ENCODE measurements at regions not wholly inside any gene's neighbourhood (a gene's known extent, or its start where the extent isn't known, plus 50 kb on each side); places are given as distances from the start of the nearest gene placed in this dataset.

GRCh38 chr3:72048873-72049272 lies 263.9 kb upstream of the PROK2 start:
- Mint-ChIP-seq H3K9me3 (ENCODE audit: unreplicated experiment) (no peaks in the 10 kb centered on the region), H3K4me3 (ENCODE audit: unreplicated experiment) (no peak overlapping the region), H3K27ac (ENCODE audit: unreplicated experiment) (no peak overlapping the region), H3K36me3 (ENCODE audit: low read depth, unreplicated experiment) (peaks cover 1% of the 10 kb centered on the region), H3K4me1 (ENCODE audit: low read depth, unreplicated experiment) (peaks cover 5% of the 10 kb centered on the region), H3K27me3 (ENCODE audit: low read depth, unreplicated experiment) (peaks cover 20% of the 10 kb centered on the region)
- no peaks in the 10 kb centered on the region for H3K4me1 ChIP-seq (ENCODE audit: insufficient read depth, low read length)
- no peaks in the 10 kb centered on the region for H4K20me1 ChIP-seq (ENCODE audit: insufficient read depth, low read length)
- TF ChIP-seq EZH2 (IDR thresholded peaks at IDR 0.05; ENCODE audit: insufficient read depth, low read length): no peak
- TF ChIP-seq CTCF (IDR thresholded peaks at IDR 0.05; ENCODE audit: insufficient read depth, low read depth, low read length): no peak
- H2AFZ ChIP-seq (ENCODE audit: low read depth, low read length): no peak overlapping the region
- FAIRE-seq: no peak
- DNase-seq (ENCODE audit: low read depth): no peak
- no peak overlapping the region for H3K4me2 ChIP-seq (ENCODE audit: low read length)
- no peak overlapping the region for H3K9ac ChIP-seq (ENCODE audit: low read length)
- H3K36me3 ChIP-seq (ENCODE audit: insufficient read depth, low read length): no peaks in the 10 kb centered on the region
- no peaks in the 10 kb centered on the region for H3K9me3 ChIP-seq (ENCODE audit: insufficient read depth, low read depth, low read length)
- H3K27ac ChIP-seq (ENCODE audit: low read depth, low read length): no peak overlapping the region
- H3K79me2 ChIP-seq (ENCODE audit: insufficient read depth, low read length): no peaks in the 10 kb centered on the region
- H3K4me3 ChIP-seq (ENCODE audit: insufficient read depth, low read depth, low read length): no peak overlapping the region
- H3K27me3 ChIP-seq (ENCODE audit: insufficient read depth, low read length): peaks cover 9% of the 10 kb centered on the region

- Histone ChIP-seq H3K27me3 (ENCODE audit: insufficient read depth, low read length) (peaks cover 9% of the 10 kb centered on the region), H3K79me2 (ENCODE audit: insufficient read depth, low read length) (no peaks in the 10 kb centered on the region), H2AFZ (ENCODE audit: low read depth, low read length) (no peak overlapping the region), H3K4me2 (ENCODE audit: low read length) (no peak overlapping the region), H4K20me1 (ENCODE audit: insufficient read depth, low read length) (no peaks in the 10 kb centered on the region), H3K27ac (ENCODE audit: low read depth, low read length) (no peak overlapping the region), H3K4me1 (ENCODE audit: insufficient read depth, low read length) (no peaks in the 10 kb centered on the region), H3K36me3 (ENCODE audit: insufficient read depth, low read length) (no peaks in the 10 kb centered on the region), H3K4me3 (ENCODE audit: insufficient read depth, low read depth, low read length) (no peak overlapping the region), H3K9me3 (ENCODE audit: insufficient read depth, low read depth, low read length) (no peaks in the 10 kb centered on the region), H3K9ac (ENCODE audit: low read length) (no peak overlapping the region)
- FAIRE-seq (no peak), DNase-seq (ENCODE audit: low read depth) (no peak)
- Mint-ChIP-seq H3K4me3 (ENCODE audit: unreplicated experiment) (no peak overlapping the region), H3K27ac (ENCODE audit: unreplicated experiment) (no peak overlapping the region), H3K9me3 (ENCODE audit: unreplicated experiment) (no peaks in the 10 kb centered on the region), H3K4me1 (ENCODE audit: low read depth, unreplicated experiment) (peaks cover 8% of the 10 kb centered on the region), H3K27me3 (ENCODE audit: low read depth, unreplicated experiment) (peaks cover 19% of the 10 kb centered on the region), H3K36me3 (ENCODE audit: low read depth, unreplicated experiment) (peaks cover 1% of the 10 kb centered on the region)
- TF ChIP-seq EZH2 (IDR thresholded peaks at IDR 0.05; ENCODE audit: insufficient read depth, low read length) (no peak), CTCF (IDR thresholded peaks at IDR 0.05; ENCODE audit: insufficient read depth, low read depth, low read length) (no peak)
Measured at GRCh38 chr3:72047221-72047871, 262.4 kb upstream of the PROK2 start.

GRCh38 chr3:72044231-72044855 lies 259.4 kb upstream of the PROK2 start:
- H3K4me3 ChIP-seq (ENCODE audit: insufficient read depth, low read depth, low read length): no peak overlapping the region
- FAIRE-seq: no peak
- H3K4me2 ChIP-seq (ENCODE audit: low read length): no peak overlapping the region

More at GRCh38 chr3:72044231-72044855, 259.4 kb upstream of the PROK2 start:
- H3K27me3 Mint-ChIP-seq (ENCODE audit: low read depth, unreplicated experiment): peaks cover 18% of the 10 kb centered on the region
- no peak overlapping the region for H3K4me3 Mint-ChIP-seq (ENCODE audit: unreplicated experiment)
- TF ChIP-seq CTCF (IDR thresholded peaks at IDR 0.05; ENCODE audit: insufficient read depth, low read depth, low read length): no peak
- TF ChIP-seq EZH2 (IDR thresholded peaks at IDR 0.05; ENCODE audit: insufficient read depth, low read length): no peak
- Histone ChIP-seq H3K27me3 (ENCODE audit: insufficient read depth, low read length) (peaks cover 27% of the 10 kb centered on the region), H3K27ac (ENCODE audit: low read depth, low read length) (no peak overlapping the region), H2AFZ (ENCODE audit: low read depth, low read length) (no peak overlapping the region), H3K9me3 (ENCODE audit: insufficient read depth, low read depth, low read length) (no peaks in the 10 kb centered on the region), H3K4me1 (ENCODE audit: insufficient read depth, low read length) (no peaks in the 10 kb centered on the region), H3K9ac (ENCODE audit: low read length) (no peak overlapping the region), H3K79me2 (ENCODE audit: insufficient read depth, low read length) (no peaks in the 10 kb centered on the region), H4K20me1 (ENCODE audit: insufficient read depth, low read length) (no peaks in the 10 kb centered on the region), H3K36me3 (ENCODE audit: insufficient read depth, low read length) (no peaks in the 10 kb centered on the region)
- peak; percentile 31 for DNase-seq (ENCODE audit: low read depth)
- H3K4me1 Mint-ChIP-seq (ENCODE audit: low read depth, unreplicated experiment): peaks cover 14% of the 10 kb centered on the region
- peaks cover 3% of the 10 kb centered on the region for H3K9me3 Mint-ChIP-seq (ENCODE audit: unreplicated experiment)
- no peak overlapping the region for H3K27ac Mint-ChIP-seq (ENCODE audit: unreplicated experiment)
- H3K36me3 Mint-ChIP-seq (ENCODE audit: low read depth, unreplicated experiment): no peaks in the 10 kb centered on the region

Measured in astrocyte (in vitro differentiated cells and primary cell).